ENCODE measurements at regions not wholly inside any gene's neighbourhood (a gene's known extent, or its start where the extent isn't known, plus 50 kb on each side); places are given as distances from the start of the nearest gene placed in this dataset.

GRCh38 chr5:90289837-90290236, 119.7 kb downstream of the CETN3 start:
- H3K4me3 ChIP-seq (replicated peaks; ENCODE audit: low read depth, low read length): no peak overlapping the region
- peak; percentile 33 for DNase-seq (ENCODE audit: low read depth)
- TF ChIP-seq CTCF (IDR thresholded peaks at IDR 0.05; ENCODE audit: low read length, missing control alignments): no peak

- TF ChIP-seq CTCF (IDR thresholded peaks at IDR 0.05; ENCODE audit: low read length, missing control alignments): no peak
- H3K4me3 ChIP-seq (replicated peaks; ENCODE audit: low read depth, low read length): no peak overlapping the region
- DNase-seq (ENCODE audit: low read depth): no peak
Measured at GRCh38 chr5:90287036-90287435, 122.5 kb downstream of the CETN3 start.

GRCh38 chr5:90285581-90285980, 124.0 kb downstream of the CETN3 start:
- no peak for TF ChIP-seq CTCF (IDR thresholded peaks at IDR 0.05; ENCODE audit: low read length, missing control alignments)
- H3K4me3 ChIP-seq (replicated peaks; ENCODE audit: low read depth, low read length): no peak overlapping the region
- DNase-seq (ENCODE audit: low read depth): no peak

- TF ChIP-seq CTCF (IDR thresholded peaks at IDR 0.05; ENCODE audit: low read length, missing control alignments): no peak
- H3K4me3 ChIP-seq (replicated peaks; ENCODE audit: low read depth, low read length): no peak overlapping the region
- DNase-seq (ENCODE audit: low read depth): no peak
Measured at GRCh38 chr5:90284375-90284774, 125.2 kb downstream of the CETN3 start.

- H3K4me3 ChIP-seq (replicated peaks; ENCODE audit: low read depth, low read length): no peak overlapping the region
- no peak for TF ChIP-seq CTCF (IDR thresholded peaks at IDR 0.05; ENCODE audit: low read length, missing control alignments)
- DNase-seq (ENCODE audit: low read depth): no peak
Measured at GRCh38 chr5:90279091-90279490, 130.5 kb downstream of the CETN3 start.

GRCh38 chr5:90274216-90274615, 135.3 kb downstream of the CETN3 start:
- no peak overlapping the region for H3K4me3 ChIP-seq (replicated peaks; ENCODE audit: low read depth, low read length)
- TF ChIP-seq CTCF (IDR thresholded peaks at IDR 0.05; ENCODE audit: low read length, missing control alignments): no peak
- DNase-seq (ENCODE audit: low read depth): no peak

GRCh38 chr5:90267646-90268045, 141.9 kb downstream of the CETN3 start:
- no peak overlapping the region for H3K4me3 ChIP-seq (replicated peaks; ENCODE audit: low read depth, low read length)
- no peak for DNase-seq (ENCODE audit: low read depth)

More at GRCh38 chr5:90267646-90268045, 141.9 kb downstream of the CETN3 start:
- TF ChIP-seq CTCF (IDR thresholded peaks at IDR 0.05; ENCODE audit: low read length, missing control alignments): no peak

Data from fibroblast of pulmonary artery (primary cell).